Esophagus (tissue), 2 donors: ENCODE measurements at regions not wholly inside any gene's neighbourhood (a gene's known extent, or its start where the extent isn't known, plus 50 kb on each side); places are given as distances from the start of the nearest gene placed in this dataset.
"Not testable (repeated sequence)": the region's sequence is repeated elsewhere in the genome, so short reads cannot be mapped to it uniquely, and the experiment has no call there.

Experiments used
- H3K27ac ChIP-seq, 2 donors: one replicate each; pipeline ENCODE4 v1.5.1; 2013; ENCODE audit warnings: low read depth in 2 of 2, mild to moderate bottlenecking in 2 of 2, inconsistent platforms in 1 of 2, low read length in 1 of 2, moderate library complexity in 1 of 2
- H3K27me3 ChIP-seq, 2 donors: one replicate each; pipeline ENCODE4 v1.6.1; 2013; ENCODE audit warnings: low read length in 2 of 2, control low read depth in 1 of 2, mild to moderate bottlenecking in 1 of 2; ENCODE audit not compliant: insufficient read depth in 2 of 2, control insufficient read depth in 1 of 2
- H3K36me3 ChIP-seq, 2 donors: one replicate each; pipeline ENCODE4 v1.6.1; 2013; ENCODE audit warnings: low read length in 1 of 2; ENCODE audit not compliant: control insufficient read depth in 2 of 2, insufficient read depth in 2 of 2
- H3K4me1 ChIP-seq, 2 donors: one replicate each; pipeline ENCODE4 v1.6.1; 2013; ENCODE audit warnings: low read length in 1 of 2; ENCODE audit not compliant: control insufficient read depth in 2 of 2, insufficient read depth in 2 of 2
- H3K4me3 ChIP-seq, 2 donors: one replicate each; pipeline ENCODE4 v1.5.1; 2013; ENCODE audit warnings: low read length in 2 of 2, mild to moderate bottlenecking in 2 of 2, low read depth in 1 of 2, moderate library complexity in 1 of 2
- H3K9me3 ChIP-seq, 2 donors: one replicate each; pipeline ENCODE4 v1.6.1; 2013; ENCODE audit warnings: mild to moderate bottlenecking in 2 of 2, low read depth in 1 of 2, low read length in 1 of 2, moderate library complexity in 1 of 2; ENCODE audit not compliant: control insufficient read depth in 2 of 2, insufficient read depth in 1 of 2
- WGBS, 2 donors: extraction: QIAGEN DNeasy Blood & Tissue Kit; methylation state at CpG; one replicate each; pipeline ENCODE4 v1.1.7; 2013; 5-methylcytosine and 5-hydroxymethylcytosine counted together
- donor health status: healthy with polysubstance abuse.
- donor health status: Bipolar disorder and iron deficiency.

- 59 to 71% methylated on average over 1 of the region's 1 CpG for WGBS, 2 donors
Measured at GRCh38 chr3:105137911-105138310, 228.8 kb upstream of the ALCAM start.

DNA sequence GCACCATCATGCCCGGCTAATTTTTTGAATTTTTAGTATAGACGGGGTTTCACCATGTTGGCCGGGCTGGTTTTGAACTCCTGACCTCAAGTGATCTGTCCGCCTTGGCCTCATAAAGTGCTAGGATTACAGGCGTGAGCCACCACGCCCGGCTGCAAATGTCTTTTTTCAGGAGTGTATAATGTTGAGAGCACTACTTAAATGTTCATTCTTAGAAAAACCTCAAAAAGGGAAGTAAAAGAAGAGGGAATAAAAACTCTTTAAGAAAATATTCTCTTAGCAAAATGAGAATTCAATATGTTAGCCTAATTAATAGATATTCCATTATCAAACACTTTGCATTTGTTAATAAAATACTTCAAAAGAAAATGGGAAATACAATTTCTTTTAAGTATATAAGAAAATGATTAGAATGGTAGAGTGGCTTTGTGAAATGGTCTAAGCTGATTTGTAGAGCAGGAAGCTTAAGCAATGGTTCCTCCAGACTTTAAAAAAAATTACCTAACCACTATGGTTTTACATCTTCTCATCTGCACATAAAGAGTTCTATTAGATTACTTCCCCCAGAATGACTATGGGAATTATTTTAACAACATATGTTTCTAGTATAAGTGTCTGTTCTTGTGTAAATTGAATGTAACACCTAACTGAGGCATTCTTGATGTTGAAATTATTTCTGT lies 226.7 kb upstream of the ALCAM start:
- Histone ChIP-seq H3K27ac (no peak overlapping the region), H3K9me3 (no peaks in the 10 kb centered on the region), H3K27me3 (no peaks in the 10 kb centered on the region), H3K4me3 (no peak overlapping the region), H3K36me3 (no peaks in the 10 kb centered on the region), H3K4me1 (no peaks in the 10 kb centered on the region)
- 73 to 74% methylated on average over 7 of the region's 7 CpGs for WGBS, 2 donors

More at GRCh38 chr3:105137911-105138310, 228.8 kb upstream of the ALCAM start:
- H3K9me3 ChIP-seq = no peaks in the 10 kb centered on the region
- no peaks in the 10 kb centered on the region for H3K4me1 ChIP-seq
- H3K27me3 ChIP-seq = no peaks in the 10 kb centered on the region
- H3K4me3 ChIP-seq = no peak overlapping the region
- H3K36me3 ChIP-seq = no peaks in the 10 kb centered on the region
- H3K27ac ChIP-seq = no peak overlapping the region

DNA sequence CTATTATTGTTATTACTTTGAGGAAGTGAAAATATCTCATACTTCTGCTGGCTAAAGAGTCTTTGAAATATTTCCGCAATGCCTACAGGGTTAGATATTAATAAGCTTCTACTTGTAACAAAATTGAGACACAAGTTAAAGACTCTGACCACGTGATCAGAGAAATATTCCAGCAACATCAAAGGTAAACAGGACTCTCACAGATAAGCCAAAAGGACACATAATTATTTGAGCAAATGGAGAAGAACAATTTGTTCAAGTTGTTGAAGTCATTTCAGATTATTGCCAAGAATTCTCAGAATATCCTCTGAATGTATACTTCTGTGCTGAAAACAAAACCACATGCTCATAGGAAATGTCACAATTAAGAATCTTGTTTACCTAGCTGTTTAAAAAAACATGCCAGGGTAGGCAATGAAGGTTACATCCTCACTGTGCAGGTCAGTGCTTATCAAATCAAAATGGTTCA lies 225.8 kb upstream of the ALCAM start:
- 48 to 53% methylated on average over 2 of the region's 2 CpGs for WGBS, 2 donors
- H3K9me3 ChIP-seq = no peaks in the 10 kb centered on the region
- H3K27me3 ChIP-seq = no peaks in the 10 kb centered on the region
- H3K4me1 ChIP-seq = no peaks in the 10 kb centered on the region
- H3K4me3 ChIP-seq = no peak overlapping the region
- H3K36me3 ChIP-seq = no peaks in the 10 kb centered on the region
- H3K27ac ChIP-seq = no peak overlapping the region

DNA sequence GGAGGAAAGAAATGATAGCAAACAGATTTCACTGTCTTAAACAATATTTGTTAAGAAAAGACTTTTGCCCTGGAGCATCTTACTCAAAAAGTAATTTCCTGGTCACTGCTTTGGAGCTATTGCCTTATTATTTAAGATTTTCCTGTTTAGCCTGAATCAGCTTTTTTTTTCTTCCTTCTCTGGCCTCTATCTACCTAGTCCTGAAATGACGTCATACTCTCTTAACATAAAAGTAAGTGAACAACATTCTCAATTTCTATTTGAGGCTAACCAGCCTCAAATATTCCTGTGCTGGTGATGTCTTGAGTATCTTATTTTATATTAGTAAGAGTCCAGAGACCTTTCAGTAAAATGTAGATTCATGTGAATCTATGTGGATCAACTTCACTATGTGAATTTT lies 221.9 kb upstream of the ALCAM start:
- WGBS, 2 donors = 58 to 59% methylated on average over 1 of the region's 1 CpG

DNA sequence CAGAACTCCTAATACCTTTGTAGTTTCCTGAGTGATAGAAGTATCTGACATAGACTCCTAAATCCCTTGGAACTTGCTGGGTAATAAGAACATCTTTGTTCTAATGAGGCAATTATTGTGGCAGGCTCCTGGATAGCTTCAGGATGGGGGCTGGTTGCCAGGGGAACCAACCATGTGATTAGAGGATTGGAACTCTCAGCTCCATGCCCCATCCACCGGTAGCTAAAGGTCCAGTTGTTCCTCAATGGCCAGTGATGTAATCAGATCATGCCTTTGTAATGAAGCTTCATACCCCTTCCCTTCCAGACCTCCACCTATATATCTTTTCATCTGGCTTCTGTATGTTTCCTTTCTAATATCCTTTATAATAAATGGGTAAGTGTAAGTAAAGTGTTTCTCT lies 221.2 kb upstream of the ALCAM start:
- Histone ChIP-seq H3K4me3 (no peak overlapping the region), H3K27ac (no peak overlapping the region), H3K27me3 (no peaks in the 10 kb centered on the region), H3K9me3 (no peaks in the 10 kb centered on the region), H3K4me1 (no peaks in the 10 kb centered on the region), H3K36me3 (no peaks in the 10 kb centered on the region)
- WGBS, 2 donors = 77 to 80% methylated on average over 1 of the region's 1 CpG

More for the DNA sequence above, 221.9 kb upstream of the ALCAM start:
- H3K27ac ChIP-seq = no peak overlapping the region
- H3K4me1 ChIP-seq = no peaks in the 10 kb centered on the region
- no peaks in the 10 kb centered on the region for H3K27me3 ChIP-seq
- H3K9me3 ChIP-seq = no peaks in the 10 kb centered on the region
- no peak overlapping the region for H3K4me3 ChIP-seq
- no peaks in the 10 kb centered on the region for H3K36me3 ChIP-seq

DNA sequence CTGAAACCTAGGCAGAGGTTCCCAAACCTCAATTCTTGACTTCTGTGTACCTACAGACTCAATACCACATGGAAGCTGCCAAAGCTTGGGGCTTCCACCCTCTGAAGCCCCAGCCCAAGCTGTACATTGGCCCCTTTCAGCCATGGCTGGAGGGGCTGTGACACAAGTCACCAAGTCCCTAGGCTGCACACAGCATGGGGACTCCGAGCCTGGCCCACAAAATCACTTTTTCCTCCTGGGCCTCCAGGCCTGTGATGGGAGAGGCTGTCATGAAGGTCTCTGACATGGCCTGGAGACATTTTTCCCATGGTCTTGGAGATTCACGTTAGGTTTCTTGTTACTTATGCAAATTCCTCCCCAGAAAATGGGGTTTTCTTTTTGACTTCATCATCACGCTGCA lies 217.5 kb upstream of the ALCAM start:
- 84 to 86% methylated on average over 3 of the region's 3 CpGs for WGBS, 2 donors
- H3K4me1 ChIP-seq, H3K27me3 ChIP-seq, H3K36me3 ChIP-seq, H3K27ac ChIP-seq, H3K9me3 ChIP-seq, H3K4me3 ChIP-seq: not testable (repeated sequence)

GRCh38 chr3:105152987-105153386 lies 213.7 kb upstream of the ALCAM start:
- Histone ChIP-seq H3K4me1 (no peaks in the 10 kb centered on the region), H3K36me3 (no peaks in the 10 kb centered on the region)
- WGBS, 2 donors = 85 to 96% methylated on average over 1 of the region's 1 CpG

DNA sequence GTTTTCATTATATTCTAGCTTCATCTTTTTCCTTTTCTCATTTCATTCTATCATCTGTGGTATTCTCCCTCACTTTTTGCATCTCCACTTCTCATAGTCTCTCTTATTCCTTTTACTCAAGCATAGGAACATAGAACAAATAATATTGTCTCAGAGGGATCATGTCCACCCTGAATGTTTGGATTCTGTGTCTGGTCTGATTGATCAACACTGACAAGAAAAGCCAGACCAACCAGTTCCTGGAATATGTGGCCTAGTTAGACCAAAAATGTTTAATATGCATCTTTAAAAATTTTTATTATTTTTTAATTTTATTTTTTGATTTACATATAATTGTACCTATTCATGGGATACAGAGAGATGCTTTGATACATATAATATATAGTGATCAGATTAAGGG lies 212.0 kb upstream of the ALCAM start:
- no peaks in the 10 kb centered on the region for H3K36me3 ChIP-seq
- H3K4me3 ChIP-seq = no peak overlapping the region
- no peaks in the 10 kb centered on the region for H3K9me3 ChIP-seq
- no peaks in the 10 kb centered on the region for H3K4me1 ChIP-seq
- H3K27me3 ChIP-seq = no peaks in the 10 kb centered on the region
- H3K27ac ChIP-seq = no peak overlapping the region

More at GRCh38 chr3:105152987-105153386, 213.7 kb upstream of the ALCAM start:
- H3K9me3 ChIP-seq = no peaks in the 10 kb centered on the region
- no peak overlapping the region for H3K27ac ChIP-seq
- no peak overlapping the region for H3K4me3 ChIP-seq
- H3K27me3 ChIP-seq = no peaks in the 10 kb centered on the region

DNA sequence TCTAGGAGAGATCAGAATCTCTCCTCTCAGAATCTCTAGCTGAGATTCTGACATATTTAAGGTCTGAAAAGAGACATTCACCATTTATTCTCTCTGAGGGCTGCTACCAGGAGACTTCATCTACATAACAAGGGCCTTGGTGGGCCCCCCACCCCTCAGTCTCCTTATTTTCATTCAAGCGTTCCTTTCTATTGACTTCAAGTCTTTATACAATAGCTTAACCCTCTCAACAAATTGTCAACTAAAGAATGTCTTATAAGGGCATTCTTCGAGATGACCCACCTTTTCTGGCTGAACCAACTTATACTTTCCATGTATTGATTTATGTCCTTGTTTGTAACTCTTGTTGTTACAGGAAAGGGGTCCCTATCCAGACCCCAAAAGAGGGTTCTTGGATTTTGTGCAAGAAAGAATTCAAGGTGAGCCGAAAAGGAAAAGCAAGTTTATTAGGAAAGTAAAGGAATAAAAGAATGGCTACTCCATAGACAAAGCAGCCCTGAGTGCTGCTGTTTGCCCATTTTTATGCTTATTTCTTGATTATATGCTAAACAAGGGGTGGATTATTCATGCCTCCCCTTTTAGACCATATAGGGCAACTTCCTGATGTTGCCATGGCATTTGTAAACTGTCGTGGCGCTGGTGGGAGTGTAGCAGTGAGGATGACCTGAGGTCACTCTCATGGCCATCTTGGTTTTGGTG lies 209.5 kb upstream of the ALCAM start:
- H3K36me3 ChIP-seq = no peaks in the 10 kb centered on the region
- no peak overlapping the region for H3K27ac ChIP-seq
- 91 to 96% methylated on average over 5 of the region's 5 CpGs for WGBS, 2 donors
- no peak overlapping the region for H3K4me3 ChIP-seq
- no peaks in the 10 kb centered on the region for H3K4me1 ChIP-seq
- no peaks in the 10 kb centered on the region for H3K27me3 ChIP-seq
- H3K9me3 ChIP-seq = no peaks in the 10 kb centered on the region

- H3K27me3 ChIP-seq = no peaks in the 10 kb centered on the region
- no peaks in the 10 kb centered on the region for H3K4me1 ChIP-seq
- no peaks in the 10 kb centered on the region for H3K9me3 ChIP-seq
- no peak overlapping the region for H3K4me3 ChIP-seq
- no peaks in the 10 kb centered on the region for H3K36me3 ChIP-seq
- 81 to 82% methylated on average over 3 of the region's 3 CpGs for WGBS, 2 donors
- no peak overlapping the region for H3K27ac ChIP-seq
Measured at GRCh38 chr3:105157766-105158085, 209.0 kb upstream of the ALCAM start.
